Activated CD8-positive, alpha-beta T cell treated with anti-CD3 and anti-CD28 coated beads, Interleukin-2, amount 10 ng/mL, durations not matched to agents 7 days and 5 days (primary cell): ENCODE measurements at regions not wholly inside any gene's neighbourhood (a gene's known extent, or its start where the extent isn't known, plus 50 kb on each side); places are given as distances from the start of the nearest gene placed in this dataset.

Experiments used
- ATAC-seq: fragments of 150-1000 bp; cut with Tn5 transposase; one replicate; pipeline ENCODE4 v1.10.0; 2021; ENCODE audit warnings: moderate library complexity
- CTCF ChIA-PET: fragments of 350-600 bp; sonication (Branson Sonifier 250); formaldehyde crosslinking; loops from one replicate; lab custom pipeline; 2021; ENCODE audit warnings: antibody characterized with exemption; lab: Charles Lee
- POLR2A ChIA-PET: fragments of 350-600 bp; sonication (Branson Sonifier 250); formaldehyde crosslinking; loops from one replicate; lab custom pipeline; 2021; ENCODE audit warnings: antibody characterized with exemption; lab: Charles Lee
- DNase-seq: peaks from one replicate; pipeline ENCODE4 v3.0.0-alpha.2; 2020
- H3K27ac Mint-ChIP-seq: one replicate; pipeline ENCODE4 v1.8.0; 2021; ENCODE audit warnings: mild to moderate bottlenecking, mixed read lengths
- H3K27me3 Mint-ChIP-seq: one replicate; pipeline ENCODE4 v1.8.0; 2021; ENCODE audit warnings: low read depth, mixed read lengths
- H3K36me3 Mint-ChIP-seq: one replicate; pipeline ENCODE4 v1.8.0; 2021; ENCODE audit warnings: low read depth, mixed read lengths
- H3K4me1 Mint-ChIP-seq: one replicate; pipeline ENCODE4 v1.8.0; 2021; ENCODE audit warnings: low read depth, mixed read lengths
- H3K4me3 Mint-ChIP-seq: one replicate; pipeline ENCODE4 v1.8.0; 2021; ENCODE audit warnings: mild to moderate bottlenecking, mixed read lengths
- H3K9me3 Mint-ChIP-seq: one replicate; pipeline ENCODE4 v1.8.0; 2022; ENCODE audit warnings: mixed read lengths; ENCODE audit not compliant: insufficient read depth

- ChIA-PET POLR2A (no interaction called here), CTCF (interaction anchor here (0.7 kb wide), 1 partner anchor 9 kb away, joined by 4 read pairs; no protein-coding TSS in a partner anchor)
- Mint-ChIP-seq H3K27me3 (peaks cover under 1% of the 10 kb centered on the region), H3K9me3 (no peaks in the 10 kb centered on the region), H3K4me3 (no peak overlapping the region), H3K27ac (no peak overlapping the region), H3K36me3 (no peaks in the 10 kb centered on the region), H3K4me1 (no peaks in the 10 kb centered on the region)
- ATAC-seq, result no peak
- no peak for DNase-seq
Measured at GRCh38 chr14:87813211-87813610, 179.8 kb downstream of the GALC start.

DNA sequence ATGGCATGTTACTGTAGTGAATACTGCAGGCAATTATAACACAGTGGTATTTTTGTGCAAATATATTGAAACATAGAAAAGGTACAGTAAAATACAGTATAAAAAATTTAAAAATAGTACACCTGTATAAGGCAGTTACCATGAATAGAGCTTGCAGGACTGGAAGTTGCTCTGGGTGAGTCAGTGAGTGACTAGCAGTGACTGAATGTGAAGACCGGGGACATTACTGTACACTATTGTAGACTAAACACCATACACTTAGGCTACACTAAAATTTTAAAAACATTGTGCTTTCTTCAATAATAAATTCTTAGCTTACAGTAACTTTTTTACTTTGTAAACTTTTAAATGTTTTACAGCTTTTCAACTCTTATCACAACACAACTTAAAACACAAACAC, 181.7 kb downstream of the GALC start:
- Mint-ChIP-seq H3K4me1 (no peaks in the 10 kb centered on the region), H3K4me3 (no peak overlapping the region), H3K27me3 (no peaks in the 10 kb centered on the region), H3K9me3 (no peaks in the 10 kb centered on the region), H3K27ac (no peak overlapping the region), H3K36me3 (no peaks in the 10 kb centered on the region)
- DNase-seq (no peak), ATAC-seq (no peak)
- ChIA-PET POLR2A (no interaction called here), CTCF (interaction anchor here (0.9 kb wide), 1 partner anchor 87 kb away, joined by 3 read pairs; no protein-coding TSS in a partner anchor)

DNA sequence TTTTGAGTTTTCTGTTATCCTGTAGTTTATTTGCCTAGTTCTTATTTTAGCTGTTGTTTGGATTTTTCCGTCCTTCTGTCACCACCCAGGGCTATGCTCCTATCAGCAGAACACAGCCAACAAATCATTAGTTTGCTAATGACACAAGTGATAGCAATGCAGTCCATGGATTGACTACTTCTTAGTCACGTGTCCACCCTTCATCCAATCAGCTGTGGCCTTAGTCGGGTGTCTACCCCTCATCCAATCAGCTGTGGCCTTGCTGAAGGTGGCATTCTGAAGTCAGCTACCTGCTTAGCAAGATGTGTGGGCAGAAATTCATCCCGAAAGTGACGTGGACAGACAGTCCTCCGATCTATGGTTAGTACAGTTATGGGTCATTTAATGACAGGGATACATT, 182.3 kb downstream of the GALC start:
- no peaks in the 10 kb centered on the region for H3K27me3 Mint-ChIP-seq
- no peaks in the 10 kb centered on the region for H3K9me3 Mint-ChIP-seq
- no peaks in the 10 kb centered on the region for H3K36me3 Mint-ChIP-seq
- no peak for ATAC-seq
- no peak overlapping the region for H3K27ac Mint-ChIP-seq
- no peak for DNase-seq
- no peak overlapping the region for H3K4me3 Mint-ChIP-seq
- CTCF ChIA-PET, result interaction anchor here (0.9 kb wide), 1 partner anchor 88 kb away, joined by 3 read pairs; no protein-coding TSS in a partner anchor
- POLR2A ChIA-PET, result no interaction called here
- H3K4me1 Mint-ChIP-seq, result no peaks in the 10 kb centered on the region

DNA sequence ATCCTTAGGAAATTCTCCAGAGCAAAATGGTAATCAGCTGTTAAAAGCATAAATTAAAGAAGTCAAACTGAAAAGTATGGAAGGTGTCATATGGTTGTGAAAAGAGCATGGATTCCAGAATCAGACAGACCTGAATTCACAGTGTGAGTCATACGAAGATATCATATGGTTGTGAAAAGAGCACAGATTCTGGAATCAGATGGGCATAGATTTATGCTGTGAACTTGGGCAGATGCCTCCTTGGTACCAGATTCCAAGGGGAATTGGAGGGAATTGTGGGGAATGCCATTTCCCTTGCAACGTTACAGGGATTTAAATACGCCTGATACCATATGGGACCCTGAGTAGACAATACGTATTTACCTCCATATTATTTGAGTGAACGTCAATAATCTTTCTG, 183.7 kb downstream of the GALC start:
- Mint-ChIP-seq H3K4me1 (no peaks in the 10 kb centered on the region), H3K4me3 (no peak overlapping the region), H3K27ac (no peak overlapping the region), H3K27me3 (no peaks in the 10 kb centered on the region), H3K36me3 (no peaks in the 10 kb centered on the region), H3K9me3 (no peaks in the 10 kb centered on the region)
- ChIA-PET CTCF (no interaction called here), POLR2A (no interaction called here)
- DNase-seq (no peak), ATAC-seq (no peak)

GRCh38 chr14:87805315-87805723, 187.7 kb downstream of the GALC start:
- ChIA-PET POLR2A (no interaction called here), CTCF (interaction anchor here (0.6 to 3.4 kb wide), 18 partner anchors 8 to 374 kb away, joined by 3 to 30 read pairs (median 4); no protein-coding TSS in a partner anchor)
- Mint-ChIP-seq H3K4me1 (no peaks in the 10 kb centered on the region), H3K27ac (no peak overlapping the region), H3K9me3 (no peaks in the 10 kb centered on the region), H3K27me3 (no peaks in the 10 kb centered on the region), H3K36me3 (no peaks in the 10 kb centered on the region), H3K4me3 (no peak overlapping the region)
- DNase-seq, result peak; percentile 67
- ATAC-seq, result peak; percentile 65

- H3K4me1 Mint-ChIP-seq, result no peaks in the 10 kb centered on the region
- H3K27me3 Mint-ChIP-seq, result no peaks in the 10 kb centered on the region
- ATAC-seq (no peak), DNase-seq (no peak)
- no peaks in the 10 kb centered on the region for H3K36me3 Mint-ChIP-seq
- no peak overlapping the region for H3K4me3 Mint-ChIP-seq
- POLR2A ChIA-PET, result no interaction called here
- no peak overlapping the region for H3K27ac Mint-ChIP-seq
- CTCF ChIA-PET, result no interaction called here
- H3K9me3 Mint-ChIP-seq, result no peaks in the 10 kb centered on the region
Measured at GRCh38 chr14:87800216-87800615, 192.8 kb downstream of the GALC start.

DNA sequence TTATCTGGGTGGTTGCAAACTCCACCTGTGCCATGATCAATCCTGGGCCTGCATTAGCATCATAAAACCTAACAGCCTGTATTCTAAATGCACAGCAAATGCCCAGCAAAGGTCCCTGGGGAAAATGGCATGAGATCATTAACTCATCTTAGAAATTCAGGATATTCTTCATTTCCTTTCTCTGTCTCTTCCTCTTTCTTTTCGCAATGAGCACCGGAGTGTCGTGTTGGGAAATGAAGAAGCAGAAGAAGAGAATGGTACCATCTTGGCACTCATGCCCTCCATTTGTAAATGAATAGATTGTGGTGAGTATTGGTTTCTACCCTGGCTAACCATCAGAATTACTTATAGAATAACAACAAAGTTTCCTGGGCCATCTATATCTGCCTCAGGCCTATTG, 193.6 kb downstream of the GALC start:
- no peak for ATAC-seq
- Mint-ChIP-seq H3K4me3 (no peak overlapping the region), H3K36me3 (no peaks in the 10 kb centered on the region), H3K4me1 (no peaks in the 10 kb centered on the region), H3K27me3 (no peaks in the 10 kb centered on the region), H3K9me3 (no peaks in the 10 kb centered on the region), H3K27ac (no peak overlapping the region)
- ChIA-PET POLR2A (no interaction called here), CTCF (no interaction called here)
- no peak for DNase-seq

DNA sequence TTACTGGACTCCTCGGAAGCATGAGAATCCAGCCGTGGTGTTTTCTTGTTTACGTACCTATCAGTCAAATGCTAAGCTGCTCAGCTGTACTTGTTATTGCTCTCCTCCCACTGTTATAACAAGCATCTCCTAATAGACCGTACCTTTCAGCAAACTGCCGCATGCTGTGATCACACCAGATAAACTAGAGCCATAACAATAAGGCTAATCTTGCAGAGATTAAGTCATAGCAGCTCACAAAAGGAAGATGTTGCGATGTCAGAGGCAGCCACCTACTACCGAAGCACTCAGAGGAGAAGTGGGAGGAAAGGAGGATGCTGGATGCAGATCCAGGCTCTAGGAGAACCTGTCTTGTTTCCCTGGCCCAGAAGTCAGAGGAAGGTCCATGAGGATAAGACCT, 196.0 kb downstream of the GALC start:
- Mint-ChIP-seq H3K27ac (no peak overlapping the region), H3K27me3 (no peaks in the 10 kb centered on the region), H3K9me3 (no peaks in the 10 kb centered on the region), H3K4me3 (no peak overlapping the region), H3K4me1 (no peaks in the 10 kb centered on the region), H3K36me3 (no peaks in the 10 kb centered on the region)
- no peak for ATAC-seq
- DNase-seq, result no peak
- ChIA-PET POLR2A (no interaction called here), CTCF (interaction anchor here (2.5 kb wide), 1 partner anchor 8 kb away, joined by 11 read pairs; no protein-coding TSS in a partner anchor)

- H3K27me3 Mint-ChIP-seq, result no peaks in the 10 kb centered on the region
- no peak for DNase-seq
- no peaks in the 10 kb centered on the region for H3K4me1 Mint-ChIP-seq
- no peak for ATAC-seq
- no peak overlapping the region for H3K4me3 Mint-ChIP-seq
- H3K27ac Mint-ChIP-seq, result no peak overlapping the region
- H3K36me3 Mint-ChIP-seq, result no peaks in the 10 kb centered on the region
- POLR2A ChIA-PET, result no interaction called here
- CTCF ChIA-PET, result interaction anchor here (2.5 kb wide), 1 partner anchor 11 kb away, joined by 11 read pairs; no protein-coding TSS in a partner anchor
- no peaks in the 10 kb centered on the region for H3K9me3 Mint-ChIP-seq
Measured at GRCh38 chr14:87794561-87794960, 198.4 kb downstream of the GALC start.

GRCh38 chr14:87785897-87786296, 207.1 kb downstream of the GALC start:
- H3K4me3 Mint-ChIP-seq, result no peak overlapping the region

DNA sequence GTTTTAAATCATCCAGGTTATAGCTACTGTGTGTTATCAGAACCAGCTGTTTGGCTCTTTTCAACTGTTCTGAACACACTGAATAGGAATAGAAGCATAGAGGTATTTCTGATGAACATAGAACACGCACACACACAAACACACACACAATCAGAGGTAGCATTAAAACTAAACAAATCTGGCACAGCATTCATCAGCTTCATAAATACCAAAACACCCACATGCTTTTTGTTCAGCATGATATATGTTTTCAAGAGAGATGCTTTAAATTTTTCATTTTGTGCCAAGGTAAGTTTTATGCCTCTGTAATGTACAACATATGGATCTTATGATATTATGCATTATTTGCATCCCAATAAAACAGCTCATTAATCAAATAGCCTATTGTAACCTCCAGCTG, 208.6 kb downstream of the GALC start:
- ChIA-PET POLR2A (no interaction called here), CTCF (interaction anchor here (0.9 kb wide), 1 partner anchor 39 kb away, joined by 4 read pairs; no protein-coding TSS in a partner anchor)
- no peaks in the 10 kb centered on the region for H3K4me1 Mint-ChIP-seq
- ATAC-seq (no peak), DNase-seq (no peak)
- no peaks in the 10 kb centered on the region for H3K9me3 Mint-ChIP-seq
- no peaks in the 10 kb centered on the region for H3K27me3 Mint-ChIP-seq
- H3K27ac Mint-ChIP-seq, result no peak overlapping the region
- no peak overlapping the region for H3K4me3 Mint-ChIP-seq
- H3K36me3 Mint-ChIP-seq, result no peaks in the 10 kb centered on the region

More at GRCh38 chr14:87785897-87786296, 207.1 kb downstream of the GALC start:
- CTCF ChIA-PET, result no interaction called here
- H3K9me3 Mint-ChIP-seq, result no peaks in the 10 kb centered on the region
- no peaks in the 10 kb centered on the region for H3K36me3 Mint-ChIP-seq
- no peaks in the 10 kb centered on the region for H3K4me1 Mint-ChIP-seq
- no peak overlapping the region for H3K27ac Mint-ChIP-seq
- H3K27me3 Mint-ChIP-seq, result no peaks in the 10 kb centered on the region
- no peak for ATAC-seq
- POLR2A ChIA-PET, result no interaction called here
- no peak for DNase-seq

DNA sequence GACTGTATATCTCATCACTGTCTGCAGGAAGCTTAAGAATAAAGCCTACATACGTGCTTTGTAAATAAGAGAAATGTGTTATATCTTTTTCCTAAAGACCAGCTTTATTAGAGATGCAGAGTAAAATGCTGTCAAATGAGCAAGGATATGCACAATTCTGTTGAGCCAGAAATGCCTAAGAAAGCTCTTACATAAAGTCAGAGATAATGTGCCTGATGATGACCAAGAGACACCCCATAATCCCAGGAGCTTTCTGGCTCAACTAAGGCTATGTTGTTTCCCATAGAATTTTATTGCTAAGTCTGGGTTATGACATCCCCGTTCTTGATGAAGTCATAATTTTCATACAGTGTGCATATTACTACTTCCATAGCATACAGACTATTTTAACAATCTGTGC, 209.9 kb downstream of the GALC start:
- Mint-ChIP-seq H3K9me3 (no peaks in the 10 kb centered on the region), H3K4me1 (no peaks in the 10 kb centered on the region), H3K27me3 (no peaks in the 10 kb centered on the region), H3K4me3 (no peak overlapping the region), H3K36me3 (no peaks in the 10 kb centered on the region), H3K27ac (no peak overlapping the region)
- ATAC-seq, result no peak
- ChIA-PET CTCF (interaction anchor here (1.2 kb wide), 1 partner anchor 22 kb away, joined by 4 read pairs; no protein-coding TSS in a partner anchor), POLR2A (no interaction called here)
- no peak for DNase-seq

GRCh38 chr14:87772854-87773253, 220.1 kb downstream of the GALC start:
- no peak overlapping the region for H3K4me3 Mint-ChIP-seq
- no peaks in the 10 kb centered on the region for H3K4me1 Mint-ChIP-seq
- CTCF ChIA-PET, result no interaction called here
- no peaks in the 10 kb centered on the region for H3K27me3 Mint-ChIP-seq
- no peaks in the 10 kb centered on the region for H3K9me3 Mint-ChIP-seq
- DNase-seq (no peak), ATAC-seq (no peak)
- no peak overlapping the region for H3K27ac Mint-ChIP-seq
- POLR2A ChIA-PET, result no interaction called here
- no peaks in the 10 kb centered on the region for H3K36me3 Mint-ChIP-seq
